ENCODE measurements at regions not wholly inside any gene's neighbourhood (a gene's known extent, or its start where the extent isn't known, plus 50 kb on each side); places are given as distances from the start of the nearest gene placed in this dataset.
"Not testable (repeated sequence)": the region's sequence is repeated elsewhere in the genome, so short reads cannot be mapped to it uniquely, and the experiment has no call there.

GRCh38 chr12:75657354-75657753 lies 145.9 kb upstream of the KRR1 start:
- TF ChIP-seq POLR2A, CTCF, POLR2AphosphoS5 (IDR thresholded peaks at IDR 0.05): not testable (repeated sequence)

All from prostate gland (tissue), 2 donors.